OCI-LY1 (cell line): ENCODE measurements at regions not wholly inside any gene's neighbourhood (a gene's known extent, or its start where the extent isn't known, plus 50 kb on each side); places are given as distances from the start of the nearest gene placed in this dataset.

Experiments
- EZH2 ChIP-seq: fragments of 200-600 bp; sonication (generic), shearing (Covaris generic); IDR thresholded peaks from 2 replicates; pipeline ENCODE4 v1.8.0; 2017; ENCODE audit warnings: borderline replicate concordance, mixed run types, mild to moderate bottlenecking, antibody characterized with exemption, low read length, moderate library complexity, mixed read lengths
- TF ChIP-seq, protein P1 (sequence below): fragments of 200-600 bp; sonication (generic), shearing (Covaris generic); IDR thresholded peaks from 2 replicates; pipeline ENCODE4 v1.5.1; 2017; ENCODE audit warnings: mild to moderate bottlenecking, antibody characterized with exemption, low read length, moderate library complexity, mixed read lengths

- TF ChIP-seq, protein P1, sequence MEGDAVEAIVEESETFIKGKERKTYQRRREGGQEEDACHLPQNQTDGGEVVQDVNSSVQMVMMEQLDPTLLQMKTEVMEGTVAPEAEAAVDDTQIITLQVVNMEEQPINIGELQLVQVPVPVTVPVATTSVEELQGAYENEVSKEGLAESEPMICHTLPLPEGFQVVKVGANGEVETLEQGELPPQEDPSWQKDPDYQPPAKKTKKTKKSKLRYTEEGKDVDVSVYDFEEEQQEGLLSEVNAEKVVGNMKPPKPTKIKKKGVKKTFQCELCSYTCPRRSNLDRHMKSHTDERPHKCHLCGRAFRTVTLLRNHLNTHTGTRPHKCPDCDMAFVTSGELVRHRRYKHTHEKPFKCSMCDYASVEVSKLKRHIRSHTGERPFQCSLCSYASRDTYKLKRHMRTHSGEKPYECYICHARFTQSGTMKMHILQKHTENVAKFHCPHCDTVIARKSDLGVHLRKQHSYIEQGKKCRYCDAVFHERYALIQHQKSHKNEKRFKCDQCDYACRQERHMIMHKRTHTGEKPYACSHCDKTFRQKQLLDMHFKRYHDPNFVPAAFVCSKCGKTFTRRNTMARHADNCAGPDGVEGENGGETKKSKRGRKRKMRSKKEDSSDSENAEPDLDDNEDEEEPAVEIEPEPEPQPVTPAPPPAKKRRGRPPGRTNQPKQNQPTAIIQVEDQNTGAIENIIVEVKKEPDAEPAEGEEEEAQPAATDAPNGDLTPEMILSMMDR = no peak
- TF ChIP-seq EZH2 = no peak
Measured at GRCh38 chr6:938916-939315, 246.0 kb upstream of the EXOC2 start.
